KMS-11 (cell line): ENCODE measurements at regions not wholly inside any gene's neighbourhood (a gene's known extent, or its start where the extent isn't known, plus 50 kb on each side); places are given as distances from the start of the nearest gene placed in this dataset.

ENCODE experiments used
- H2AFZ ChIP-seq: fragments of 200-600 bp; sonication (generic); 2 replicates; pipeline ENCODE4 v1.6.1; 2016; ENCODE audit warnings: antibody characterized with exemption, mixed run types, low read depth
- H3K27ac ChIP-seq: fragments of 200-600 bp; sonication (generic); 2 replicates; pipeline ENCODE4 v1.6.1; 2016; ENCODE audit warnings: mild to moderate bottlenecking, mixed run types
- H3K27me3 ChIP-seq: fragments of 200-600 bp; sonication (generic); 2 replicates; pipeline ENCODE4 v1.6.1; 2017; ENCODE audit warnings: mild to moderate bottlenecking, low read depth, mixed run types, moderate library complexity; ENCODE audit not compliant: insufficient read depth
- H3K36me3 ChIP-seq: fragments of 200-600 bp; sonication (generic); 2 replicates; pipeline ENCODE4 v1.6.1; 2017; ENCODE audit warnings: mild to moderate bottlenecking, mixed run types; ENCODE audit not compliant: insufficient read depth
- H3K4me1 ChIP-seq: fragments of 200-600 bp; sonication (generic); 2 replicates; pipeline ENCODE4 v1.6.1; 2016; ENCODE audit warnings: mild to moderate bottlenecking, low read depth, mixed run types; ENCODE audit not compliant: poor library complexity, severe bottlenecking
- H3K4me2 ChIP-seq: fragments of 200-600 bp; sonication (generic); 2 replicates; pipeline ENCODE4 v1.7.0; 2016; ENCODE audit warnings: mild to moderate bottlenecking, mixed run types
- H3K4me3 ChIP-seq: fragments of 200-600 bp; sonication (generic); IDR thresholded peaks from 2 replicates; pipeline ENCODE4 v1.6.1; 2017; ENCODE audit warnings: low read depth, low read length, mixed read lengths; ENCODE audit not compliant: insufficient read depth
- H3K79me2 ChIP-seq: fragments of 200-600 bp; sonication (generic); 2 replicates; pipeline ENCODE4 v1.6.1; 2016; ENCODE audit warnings: low read depth, mixed run types; ENCODE audit not compliant: insufficient read depth
- H3K9ac ChIP-seq: fragments of 200-600 bp; sonication (generic); 2 replicates; pipeline ENCODE4 v1.6.1; 2016; ENCODE audit warnings: mild to moderate bottlenecking, mixed run types
- H4K20me1 ChIP-seq: fragments of 200-600 bp; sonication (generic); 2 replicates; pipeline ENCODE4 v1.6.1; 2016; ENCODE audit warnings: mild to moderate bottlenecking, mixed run types; ENCODE audit not compliant: insufficient read depth
- TF ChIP-seq, protein P1 (sequence below): fragments of 200-600 bp; sonication (generic); conservative IDR thresholded peaks from 2 replicates; pipeline ENCODE4 v1.6.1; 2017; ENCODE audit warnings: low read depth, mild to moderate bottlenecking, antibody characterized with exemption, low read length, moderate library complexity, mixed read lengths

DNA sequence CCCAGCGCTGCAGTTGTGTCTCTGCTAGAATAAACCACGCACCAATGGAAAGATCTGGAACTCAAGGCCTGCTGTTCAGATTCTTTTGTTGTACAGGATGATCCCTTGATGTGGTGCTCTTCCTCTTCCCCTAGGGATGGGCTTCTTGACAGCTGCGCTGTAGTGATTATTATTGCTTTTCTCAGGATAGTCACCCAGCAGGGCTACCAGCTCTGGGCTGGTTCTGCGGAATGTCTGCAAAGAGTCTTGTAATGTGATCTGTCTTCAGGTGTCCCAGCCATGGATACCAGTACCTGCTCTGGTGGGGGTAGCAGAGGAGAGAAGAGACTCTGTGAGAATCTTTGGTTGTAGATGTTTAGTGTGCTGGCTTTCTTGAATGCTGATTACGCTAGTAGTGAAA, 974.2 kb downstream of the NSUN3 start:
- no peak overlapping the region for H3K27ac ChIP-seq

GRCh38 chr3:95037927-95038326, 975.1 kb downstream of the NSUN3 start:
- Histone ChIP-seq H3K4me1 (no peaks in the 10 kb centered on the region), H4K20me1 (no peaks in the 10 kb centered on the region), H3K4me3 (no peak overlapping the region), H3K9ac (no peak overlapping the region), H3K36me3 (no peaks in the 10 kb centered on the region), H2AFZ (no peak overlapping the region), H3K27ac (no peak overlapping the region), H3K4me2 (no peak overlapping the region), H3K27me3 (no peaks in the 10 kb centered on the region), H3K79me2 (no peaks in the 10 kb centered on the region)
- TF ChIP-seq, protein P1, sequence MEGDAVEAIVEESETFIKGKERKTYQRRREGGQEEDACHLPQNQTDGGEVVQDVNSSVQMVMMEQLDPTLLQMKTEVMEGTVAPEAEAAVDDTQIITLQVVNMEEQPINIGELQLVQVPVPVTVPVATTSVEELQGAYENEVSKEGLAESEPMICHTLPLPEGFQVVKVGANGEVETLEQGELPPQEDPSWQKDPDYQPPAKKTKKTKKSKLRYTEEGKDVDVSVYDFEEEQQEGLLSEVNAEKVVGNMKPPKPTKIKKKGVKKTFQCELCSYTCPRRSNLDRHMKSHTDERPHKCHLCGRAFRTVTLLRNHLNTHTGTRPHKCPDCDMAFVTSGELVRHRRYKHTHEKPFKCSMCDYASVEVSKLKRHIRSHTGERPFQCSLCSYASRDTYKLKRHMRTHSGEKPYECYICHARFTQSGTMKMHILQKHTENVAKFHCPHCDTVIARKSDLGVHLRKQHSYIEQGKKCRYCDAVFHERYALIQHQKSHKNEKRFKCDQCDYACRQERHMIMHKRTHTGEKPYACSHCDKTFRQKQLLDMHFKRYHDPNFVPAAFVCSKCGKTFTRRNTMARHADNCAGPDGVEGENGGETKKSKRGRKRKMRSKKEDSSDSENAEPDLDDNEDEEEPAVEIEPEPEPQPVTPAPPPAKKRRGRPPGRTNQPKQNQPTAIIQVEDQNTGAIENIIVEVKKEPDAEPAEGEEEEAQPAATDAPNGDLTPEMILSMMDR: no peak

More for the DNA sequence above, 974.2 kb downstream of the NSUN3 start:
- Histone ChIP-seq H3K4me1 (no peaks in the 10 kb centered on the region), H3K4me3 (no peak overlapping the region), H3K36me3 (no peaks in the 10 kb centered on the region), H3K27me3 (no peaks in the 10 kb centered on the region), H3K4me2 (no peak overlapping the region), H3K9ac (no peak overlapping the region), H2AFZ (no peak overlapping the region), H4K20me1 (no peaks in the 10 kb centered on the region), H3K79me2 (no peaks in the 10 kb centered on the region)
- TF ChIP-seq, protein P1: no peak

- Histone ChIP-seq H4K20me1 (no peaks in the 10 kb centered on the region), H3K4me3 (no peak overlapping the region), H3K4me2 (no peak overlapping the region), H3K27me3 (no peaks in the 10 kb centered on the region), H3K27ac (no peak overlapping the region), H3K4me1 (no peaks in the 10 kb centered on the region), H3K79me2 (no peaks in the 10 kb centered on the region), H3K36me3 (no peaks in the 10 kb centered on the region), H2AFZ (no peak overlapping the region), H3K9ac (no peak overlapping the region)
- TF ChIP-seq, protein P1: no peak
These were observed 981.2 kb downstream of the NSUN3 start for GRCh38 chr3:95044101-95044500.

GRCh38 chr3:95048564-95048963, 985.7 kb downstream of the NSUN3 start:
- Histone ChIP-seq H3K9ac (no peak overlapping the region), H3K4me3 (no peak overlapping the region), H3K79me2 (no peaks in the 10 kb centered on the region), H3K36me3 (no peaks in the 10 kb centered on the region), H3K27ac (no peak overlapping the region), H3K4me1 (no peaks in the 10 kb centered on the region), H3K4me2 (no peak overlapping the region), H3K27me3 (no peaks in the 10 kb centered on the region), H2AFZ (no peak overlapping the region), H4K20me1 (no peaks in the 10 kb centered on the region)
- TF ChIP-seq, protein P1: no peak
